DMS114 treated with DMSO at 0.1 percent for 48 hours (cell line): ENCODE measurements at regions not wholly inside any gene's neighbourhood (a gene's known extent, or its start where the extent isn't known, plus 50 kb on each side); places are given as distances from the start of the nearest gene placed in this dataset.
"Not testable (repeated sequence)": the region's sequence is repeated elsewhere in the genome, so short reads cannot be mapped to it uniquely, and the experiment has no call there.

Source experiments
- DNase-seq: peaks from one replicate; lab custom pipeline; 2025; ENCODE audit not compliant: unreplicated experiment; lab: John Stamatoyannopoulos, UW

GRCh38 chr2:84057917-84058560 lies 401.0 kb downstream of the SUCLG1 start:
- DNase-seq = no peak

GRCh38 chr2:84055816-84056215 lies 403.3 kb downstream of the SUCLG1 start:
- no peak for DNase-seq

GRCh38 chr2:84054577-84054976 lies 404.5 kb downstream of the SUCLG1 start:
- DNase-seq = not testable (repeated sequence)

DNA sequence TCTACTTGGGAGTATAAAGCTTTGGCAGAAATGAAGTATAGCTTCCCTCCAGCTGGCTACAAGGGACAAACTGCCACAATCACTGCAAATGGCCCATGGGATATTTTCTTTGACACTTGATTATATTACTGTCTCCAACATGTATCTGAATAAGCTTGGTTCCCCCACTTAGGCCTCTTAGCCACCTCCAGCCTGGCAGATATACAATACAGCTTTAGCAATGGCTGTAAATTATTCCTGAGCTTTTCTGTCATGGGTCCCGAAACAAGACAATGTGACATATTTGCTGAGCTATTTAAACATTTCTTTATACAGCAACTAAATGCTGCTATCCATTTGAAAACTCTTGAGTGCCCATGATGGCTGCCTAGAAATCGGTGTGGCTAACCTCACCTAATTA lies 406.2 kb downstream of the SUCLG1 start:
- DNase-seq = no peak

GRCh38 chr2:84052043-84052442 lies 407.0 kb downstream of the SUCLG1 start:
- DNase-seq = no peak

DNA sequence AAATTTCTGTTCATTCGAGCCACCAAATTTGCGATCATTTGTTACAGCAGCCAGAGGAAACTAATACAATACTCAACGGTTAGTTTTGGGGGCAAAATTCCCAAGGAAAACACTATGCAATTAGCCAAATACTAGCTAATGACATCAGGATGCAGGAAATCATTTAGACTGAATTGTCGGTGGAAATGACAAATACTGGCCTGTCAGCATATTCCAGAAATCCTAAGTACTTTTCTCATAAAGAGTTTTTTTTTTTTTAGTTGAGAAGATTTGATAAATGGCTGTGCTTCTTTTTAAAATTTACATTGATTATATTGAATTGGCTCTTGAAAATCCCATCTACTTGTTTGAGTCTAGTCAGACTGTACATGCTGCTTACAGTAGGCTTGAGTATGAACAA lies 410.1 kb downstream of the SUCLG1 start:
- no peak for DNase-seq

GRCh38 chr2:84041506-84041905 lies 417.6 kb downstream of the SUCLG1 start:
- no peak for DNase-seq

DNA sequence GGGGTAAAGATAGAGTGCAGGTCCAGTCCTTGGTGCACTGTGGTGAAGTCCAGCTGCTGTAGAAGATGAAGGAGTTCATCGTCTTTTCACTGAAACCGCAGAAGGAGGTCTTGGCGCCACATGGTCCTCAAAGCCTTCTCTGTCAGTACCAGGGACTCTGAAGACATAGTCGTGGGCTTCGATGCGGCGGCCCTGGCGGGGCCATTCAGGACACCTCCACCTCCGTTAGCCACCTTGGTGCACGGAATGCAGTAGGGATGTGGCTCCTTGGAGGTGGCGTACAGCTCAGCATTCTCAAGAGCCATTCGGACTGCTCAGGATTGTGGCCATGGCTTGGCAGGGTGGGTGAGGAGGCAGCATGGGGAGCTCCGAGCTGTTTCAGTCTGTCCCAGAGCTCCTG lies 418.8 kb downstream of the SUCLG1 start:
- no peak for DNase-seq

DNA sequence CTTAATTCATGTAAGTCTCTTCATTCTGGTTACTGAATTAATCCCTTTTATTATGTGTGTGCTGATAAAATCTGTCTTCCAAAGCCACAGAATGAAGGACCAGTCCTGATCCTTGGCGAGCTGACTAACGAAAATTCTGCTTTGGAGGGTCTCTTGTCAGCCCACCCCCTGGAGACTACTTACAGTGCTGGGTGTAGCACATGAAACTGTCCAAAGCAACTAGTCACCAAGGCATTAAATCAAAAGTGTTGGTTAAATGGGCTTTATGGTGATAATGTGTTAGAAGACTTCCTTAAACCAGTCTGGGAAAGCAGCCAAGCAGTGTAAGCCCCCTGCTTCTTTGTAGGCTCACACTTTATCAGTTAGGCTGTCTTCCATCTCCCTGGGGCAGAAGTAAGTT lies 420.2 kb downstream of the SUCLG1 start:
- DNase-seq = no peak

GRCh38 chr2:84033347-84033974 lies 425.6 kb downstream of the SUCLG1 start:
- DNase-seq = no peak

DNA sequence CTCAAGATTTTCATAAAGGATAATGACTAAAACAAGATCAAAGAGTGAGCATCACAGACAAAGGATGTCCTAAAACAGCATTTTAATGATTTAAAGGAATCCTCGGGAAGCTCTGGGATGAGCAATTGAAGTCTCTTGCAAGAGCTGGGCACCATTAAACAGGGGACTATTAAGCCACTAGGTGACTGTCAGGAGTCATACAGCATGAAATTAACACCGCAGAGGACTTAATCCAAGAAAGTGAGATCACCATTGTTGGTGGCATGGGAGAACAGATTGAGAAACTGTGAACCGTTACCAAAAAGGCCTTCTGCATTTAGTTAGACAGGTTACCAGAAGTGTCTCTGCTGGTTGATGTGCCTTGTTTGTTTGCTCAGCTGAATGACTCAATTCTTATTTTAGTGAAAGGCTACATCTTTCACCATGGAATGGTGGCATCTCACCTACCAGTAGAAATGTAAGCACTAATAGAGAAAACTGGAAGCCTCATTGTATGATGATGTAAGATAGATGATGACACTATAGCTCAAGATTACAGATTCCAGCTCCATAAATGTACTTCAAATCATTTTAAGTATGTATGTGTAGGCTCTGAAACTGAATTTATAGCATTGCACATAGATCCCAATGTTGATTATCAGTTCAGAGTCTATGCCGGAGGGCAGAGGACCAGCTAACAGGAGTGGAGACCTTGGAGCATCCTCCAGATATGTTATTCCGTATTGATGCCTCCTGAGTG lies 427.6 kb downstream of the SUCLG1 start:
- DNase-seq = no peak

DNA sequence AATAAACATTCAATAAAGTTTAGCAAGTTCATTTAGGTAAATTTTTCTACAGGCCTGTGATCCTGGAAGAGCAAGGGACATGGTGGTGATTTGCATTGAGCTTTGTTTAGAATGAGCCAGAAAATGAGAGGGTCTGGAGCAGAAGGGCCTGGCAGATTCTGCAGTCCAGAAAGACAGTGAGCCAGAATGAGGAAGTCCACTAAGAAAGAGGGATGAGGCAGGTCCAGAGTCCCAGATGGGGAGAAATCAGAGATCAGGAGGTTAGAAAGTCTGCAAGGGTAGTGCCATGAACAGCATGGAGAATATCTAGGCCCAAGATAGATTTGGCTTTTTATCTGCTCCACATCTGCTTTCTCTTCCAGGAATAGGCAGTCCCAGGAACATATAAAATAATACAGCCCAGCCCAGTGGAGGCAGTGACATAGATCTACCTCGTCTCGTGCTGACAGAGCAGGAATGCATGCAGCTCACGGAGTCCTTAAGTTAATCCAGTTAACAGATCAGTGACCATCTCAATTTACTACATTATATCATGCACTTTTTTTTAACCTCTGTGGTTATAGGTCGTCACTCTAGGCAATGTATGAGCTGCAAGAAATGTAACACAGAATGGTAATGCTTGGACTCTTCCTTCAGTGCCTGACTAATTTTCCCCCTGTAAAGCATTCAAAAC lies 429.0 kb downstream of the SUCLG1 start:
- DNase-seq = no peak

GRCh38 chr2:84026818-84027217 lies 432.3 kb downstream of the SUCLG1 start:
- DNase-seq = no peak

DNA sequence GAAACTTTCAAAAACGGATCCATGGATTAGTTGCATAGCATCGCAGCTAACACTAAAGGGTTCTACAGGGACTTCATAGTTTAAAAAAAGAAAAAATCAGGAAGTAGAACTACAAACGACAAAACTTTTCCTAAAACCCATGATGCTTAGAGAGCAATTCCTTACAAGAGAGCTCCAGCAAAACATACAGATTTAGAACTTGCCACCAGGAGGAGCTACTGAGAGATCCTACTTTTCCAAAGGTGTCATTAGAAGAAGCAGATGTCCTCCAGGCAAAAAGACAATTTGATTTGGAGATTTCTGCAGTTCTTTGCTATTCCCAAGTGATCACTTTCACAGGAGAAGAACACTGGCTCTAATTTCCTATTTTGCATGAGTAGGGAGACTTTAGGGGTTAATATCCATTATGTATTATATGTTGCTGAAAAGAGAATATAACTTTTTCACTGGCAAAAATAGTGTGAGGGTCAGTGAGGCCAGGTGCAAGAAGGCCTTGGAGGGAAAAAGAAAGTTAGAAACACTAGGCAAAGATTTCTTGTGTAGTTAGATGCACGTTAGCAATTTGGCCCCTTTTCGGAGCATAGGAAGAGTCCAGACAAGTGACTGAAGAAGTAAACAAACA lies 436.2 kb downstream of the SUCLG1 start:
- peak; percentile 60 for DNase-seq

DNA sequence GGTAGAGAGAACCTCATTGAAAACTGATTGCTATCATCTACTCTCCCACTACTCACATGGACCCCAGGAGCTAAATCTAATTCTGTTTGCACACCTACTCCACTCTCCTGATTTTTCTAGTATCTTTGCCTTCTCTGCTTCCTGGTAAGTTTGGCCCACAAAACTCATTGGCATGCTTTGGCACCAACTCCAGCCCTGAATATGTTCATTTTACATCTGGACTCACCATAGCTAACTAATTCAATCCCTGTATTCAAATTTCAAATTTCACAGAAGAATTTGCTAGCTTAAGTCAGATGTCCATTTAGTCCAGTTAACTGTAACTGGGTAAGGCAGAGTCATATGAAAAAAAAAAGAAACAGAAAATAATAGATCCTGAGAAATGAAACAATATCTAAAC lies 442.1 kb downstream of the SUCLG1 start:
- DNase-seq = no peak

DNA sequence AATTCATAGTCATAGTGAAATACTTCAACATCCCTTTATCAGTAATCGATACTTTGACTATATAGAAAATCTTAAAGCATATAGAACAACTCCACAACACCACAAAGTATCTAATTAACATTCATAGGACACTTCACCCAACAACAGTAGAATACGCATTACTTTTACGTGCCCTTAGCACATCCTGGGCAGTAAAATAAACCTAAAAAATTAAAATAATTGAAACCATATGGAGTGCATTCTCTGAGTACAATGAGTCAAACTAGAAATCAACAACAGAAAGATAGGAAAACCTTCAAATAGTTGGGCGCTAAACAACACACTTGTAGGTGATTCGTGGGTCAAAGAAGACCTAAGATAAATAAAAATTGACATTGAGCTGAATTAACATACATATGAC lies 442.9 kb downstream of the SUCLG1 start:
- DNase-seq = no peak

GRCh38 chr2:83997889-83998288 lies 461.2 kb downstream of the SUCLG1 start:
- DNase-seq = no peak

DNA sequence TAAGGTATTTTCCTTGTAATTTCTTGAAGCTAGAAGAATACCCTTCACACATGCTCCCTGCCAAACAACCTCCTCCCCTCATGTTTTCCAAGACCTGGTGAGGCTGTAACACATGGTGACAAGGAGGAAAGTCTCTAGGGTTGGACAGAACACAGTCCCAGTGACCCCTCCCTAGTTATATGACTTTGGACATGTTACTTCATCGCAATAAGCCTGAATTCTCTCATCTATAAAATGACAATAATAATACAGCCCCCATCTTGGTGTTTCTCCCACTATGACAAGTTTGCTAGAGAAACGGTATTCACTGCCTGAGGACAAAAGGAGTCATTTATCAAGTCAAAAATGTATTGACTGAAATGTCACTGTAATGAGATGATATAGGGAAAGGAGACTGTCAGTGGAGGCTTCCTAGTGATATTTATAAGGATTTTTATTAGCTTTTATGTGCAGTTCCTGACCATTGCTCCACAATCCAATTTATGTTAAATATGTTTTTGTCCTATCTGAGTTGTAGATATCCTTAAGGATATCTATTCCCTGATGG lies 464.4 kb downstream of the SUCLG1 start:
- no peak for DNase-seq

GRCh38 chr2:83993873-83994632 lies 465.0 kb downstream of the SUCLG1 start:
- no peak for DNase-seq

DNA sequence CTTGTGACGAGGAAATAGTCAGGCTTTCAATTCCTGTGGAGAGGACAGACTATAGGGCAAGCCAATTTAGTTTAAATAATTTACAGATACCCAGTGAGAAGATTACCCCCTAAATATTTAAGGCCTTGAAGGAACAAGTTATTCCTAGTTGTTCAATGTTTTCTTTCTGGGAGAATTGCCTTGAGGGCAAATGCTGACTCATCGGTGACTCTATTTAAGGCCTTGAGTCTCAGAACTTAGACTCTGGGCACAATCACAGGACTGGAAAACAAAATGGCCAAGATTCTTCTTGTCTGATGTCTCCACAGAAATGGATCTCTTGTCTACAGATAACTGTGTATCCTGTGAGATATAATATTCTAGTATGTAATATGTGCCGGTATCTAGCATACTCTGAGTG lies 467.1 kb downstream of the SUCLG1 start:
- DNase-seq = no peak
